KMS-11 (cell line): ENCODE measurements at regions not wholly inside any gene's neighbourhood (a gene's known extent, or its start where the extent isn't known, plus 50 kb on each side); places are given as distances from the start of the nearest gene placed in this dataset.

Experiments
- H2AFZ ChIP-seq: fragments of 200-600 bp; sonication (generic); 2 replicates; pipeline ENCODE4 v1.6.1; 2016; ENCODE audit warnings: antibody characterized with exemption, mixed run types, low read depth
- H3K27ac ChIP-seq: fragments of 200-600 bp; sonication (generic); 2 replicates; pipeline ENCODE4 v1.6.1; 2016; ENCODE audit warnings: mild to moderate bottlenecking, mixed run types
- H3K27me3 ChIP-seq: fragments of 200-600 bp; sonication (generic); 2 replicates; pipeline ENCODE4 v1.6.1; 2017; ENCODE audit warnings: mild to moderate bottlenecking, low read depth, mixed run types, moderate library complexity; ENCODE audit not compliant: insufficient read depth
- H3K36me3 ChIP-seq: fragments of 200-600 bp; sonication (generic); 2 replicates; pipeline ENCODE4 v1.6.1; 2017; ENCODE audit warnings: mild to moderate bottlenecking, mixed run types; ENCODE audit not compliant: insufficient read depth
- H3K4me1 ChIP-seq: fragments of 200-600 bp; sonication (generic); 2 replicates; pipeline ENCODE4 v1.6.1; 2016; ENCODE audit warnings: mild to moderate bottlenecking, low read depth, mixed run types; ENCODE audit not compliant: poor library complexity, severe bottlenecking
- H3K4me2 ChIP-seq: fragments of 200-600 bp; sonication (generic); 2 replicates; pipeline ENCODE4 v1.7.0; 2016; ENCODE audit warnings: mild to moderate bottlenecking, mixed run types
- H3K4me3 ChIP-seq: fragments of 200-600 bp; sonication (generic); IDR thresholded peaks from 2 replicates; pipeline ENCODE4 v1.6.1; 2017; ENCODE audit warnings: low read depth, low read length, mixed read lengths; ENCODE audit not compliant: insufficient read depth
- H3K79me2 ChIP-seq: fragments of 200-600 bp; sonication (generic); 2 replicates; pipeline ENCODE4 v1.6.1; 2016; ENCODE audit warnings: low read depth, mixed run types; ENCODE audit not compliant: insufficient read depth
- H3K9ac ChIP-seq: fragments of 200-600 bp; sonication (generic); 2 replicates; pipeline ENCODE4 v1.6.1; 2016; ENCODE audit warnings: mild to moderate bottlenecking, mixed run types
- H4K20me1 ChIP-seq: fragments of 200-600 bp; sonication (generic); 2 replicates; pipeline ENCODE4 v1.6.1; 2016; ENCODE audit warnings: mild to moderate bottlenecking, mixed run types; ENCODE audit not compliant: insufficient read depth
- TF ChIP-seq, protein P1 (sequence below): fragments of 200-600 bp; sonication (generic); conservative IDR thresholded peaks from 2 replicates; pipeline ENCODE4 v1.6.1; 2017; ENCODE audit warnings: low read depth, mild to moderate bottlenecking, antibody characterized with exemption, low read length, moderate library complexity, mixed read lengths

DNA sequence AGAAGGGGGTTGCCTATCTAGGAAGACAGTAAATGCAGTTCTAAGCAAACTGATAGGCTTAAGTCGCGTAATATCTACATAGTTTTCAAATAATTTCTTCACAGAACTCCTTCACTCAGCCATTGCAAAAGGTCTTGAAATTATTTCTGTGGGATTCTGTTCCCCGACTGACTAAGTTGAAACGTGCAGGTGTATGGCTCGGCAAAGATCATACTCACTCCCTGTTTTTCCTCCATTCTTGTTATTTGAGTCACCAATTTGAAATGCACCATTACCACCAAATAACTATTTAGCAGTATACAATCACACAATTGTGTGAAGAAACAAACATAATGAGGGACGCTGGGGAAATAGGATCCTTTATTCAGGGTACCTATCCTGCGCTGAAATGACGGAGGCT, 771.1 kb downstream of the GATA3 start:
- Histone ChIP-seq H3K4me2 (no peak overlapping the region), H3K79me2 (no peaks in the 10 kb centered on the region), H4K20me1 (no peaks in the 10 kb centered on the region), H3K4me1 (no peaks in the 10 kb centered on the region), H3K36me3 (no peaks in the 10 kb centered on the region), H2AFZ (no peak overlapping the region), H3K27ac (no peak overlapping the region), H3K9ac (no peak overlapping the region), H3K27me3 (no peaks in the 10 kb centered on the region), H3K4me3 (no peak overlapping the region)
- TF ChIP-seq, protein P1, sequence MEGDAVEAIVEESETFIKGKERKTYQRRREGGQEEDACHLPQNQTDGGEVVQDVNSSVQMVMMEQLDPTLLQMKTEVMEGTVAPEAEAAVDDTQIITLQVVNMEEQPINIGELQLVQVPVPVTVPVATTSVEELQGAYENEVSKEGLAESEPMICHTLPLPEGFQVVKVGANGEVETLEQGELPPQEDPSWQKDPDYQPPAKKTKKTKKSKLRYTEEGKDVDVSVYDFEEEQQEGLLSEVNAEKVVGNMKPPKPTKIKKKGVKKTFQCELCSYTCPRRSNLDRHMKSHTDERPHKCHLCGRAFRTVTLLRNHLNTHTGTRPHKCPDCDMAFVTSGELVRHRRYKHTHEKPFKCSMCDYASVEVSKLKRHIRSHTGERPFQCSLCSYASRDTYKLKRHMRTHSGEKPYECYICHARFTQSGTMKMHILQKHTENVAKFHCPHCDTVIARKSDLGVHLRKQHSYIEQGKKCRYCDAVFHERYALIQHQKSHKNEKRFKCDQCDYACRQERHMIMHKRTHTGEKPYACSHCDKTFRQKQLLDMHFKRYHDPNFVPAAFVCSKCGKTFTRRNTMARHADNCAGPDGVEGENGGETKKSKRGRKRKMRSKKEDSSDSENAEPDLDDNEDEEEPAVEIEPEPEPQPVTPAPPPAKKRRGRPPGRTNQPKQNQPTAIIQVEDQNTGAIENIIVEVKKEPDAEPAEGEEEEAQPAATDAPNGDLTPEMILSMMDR = no peak

DNA sequence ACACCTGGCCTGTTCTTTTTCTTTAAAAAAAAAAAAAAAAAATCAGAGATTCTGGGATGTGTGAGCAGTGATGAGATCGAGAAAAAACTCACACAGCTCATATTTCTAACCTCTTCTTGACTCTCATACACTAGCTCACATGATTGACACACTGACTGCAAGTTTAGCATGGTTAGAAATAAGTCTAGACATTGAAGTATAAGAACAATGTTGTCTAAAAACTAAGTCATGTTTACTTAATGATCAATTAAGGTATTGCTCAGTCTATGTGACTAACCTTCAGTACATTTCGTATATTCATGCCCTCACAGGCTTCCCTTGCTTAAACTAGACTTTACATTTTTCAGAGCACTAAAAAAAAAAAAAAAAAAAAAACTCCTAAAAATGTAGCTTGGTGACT, 775.1 kb downstream of the GATA3 start:
- Histone ChIP-seq H3K79me2 (no peaks in the 10 kb centered on the region), H3K4me3 (no peak overlapping the region), H2AFZ (no peak overlapping the region), H3K4me1 (no peaks in the 10 kb centered on the region), H3K27ac (no peak overlapping the region), H3K4me2 (no peak overlapping the region), H3K36me3 (no peaks in the 10 kb centered on the region), H3K27me3 (no peaks in the 10 kb centered on the region), H4K20me1 (no peaks in the 10 kb centered on the region), H3K9ac (no peak overlapping the region)
- TF ChIP-seq, protein P1 = no peak

DNA sequence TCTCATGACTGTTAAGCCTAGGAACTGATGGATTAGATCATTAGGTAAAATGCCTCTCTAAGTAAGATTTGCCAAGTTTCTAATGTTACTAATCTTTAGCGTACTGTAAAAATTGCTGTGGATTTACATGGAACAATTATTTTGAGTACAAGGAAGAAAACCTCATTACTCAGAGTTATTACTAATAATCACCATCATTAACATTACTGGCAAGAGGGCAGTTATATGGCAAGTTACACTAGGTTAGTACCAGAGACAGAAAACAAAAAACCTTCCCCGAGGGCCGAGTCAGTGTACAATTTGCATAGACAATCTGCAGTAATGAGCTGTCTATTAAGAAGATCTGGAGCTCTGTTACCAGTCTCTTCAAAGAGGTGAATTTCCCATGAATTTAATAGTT, 775.6 kb downstream of the GATA3 start:
- no peaks in the 10 kb centered on the region for H3K27me3 ChIP-seq

DNA sequence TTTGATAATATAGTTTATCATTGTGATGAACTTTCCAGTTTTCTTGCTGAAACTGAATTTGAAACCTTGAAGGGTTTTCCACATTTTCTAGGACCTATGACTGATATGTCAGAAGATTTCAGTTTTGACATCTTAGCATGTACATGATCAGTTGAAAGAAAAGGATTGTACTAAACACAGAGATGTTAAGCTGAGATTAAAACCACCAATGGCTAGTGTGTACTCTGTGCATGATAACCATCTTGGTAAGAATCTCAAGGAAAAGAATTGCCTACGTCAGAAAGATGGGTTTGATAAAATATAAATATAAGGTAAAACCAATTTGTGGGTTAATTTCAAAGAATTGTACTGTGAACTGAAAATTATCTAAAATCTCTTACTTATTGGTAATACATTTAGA, 776.4 kb downstream of the GATA3 start:
- H3K4me1 ChIP-seq = no peaks in the 10 kb centered on the region
- H2AFZ ChIP-seq = no peak overlapping the region
- no peak overlapping the region for H3K27ac ChIP-seq
- H3K9ac ChIP-seq = no peak overlapping the region
- TF ChIP-seq, protein P1 = no peak
- no peak overlapping the region for H3K4me3 ChIP-seq
- H3K36me3 ChIP-seq = no peaks in the 10 kb centered on the region
- H4K20me1 ChIP-seq = no peaks in the 10 kb centered on the region
- no peaks in the 10 kb centered on the region for H3K79me2 ChIP-seq
- H3K27me3 ChIP-seq = no peaks in the 10 kb centered on the region
- no peak overlapping the region for H3K4me2 ChIP-seq

More for the DNA sequence above, 775.6 kb downstream of the GATA3 start:
- no peak overlapping the region for H3K4me2 ChIP-seq
- H4K20me1 ChIP-seq = no peaks in the 10 kb centered on the region
- no peaks in the 10 kb centered on the region for H3K4me1 ChIP-seq
- TF ChIP-seq, protein P1 = no peak
- no peak overlapping the region for H3K4me3 ChIP-seq
- no peaks in the 10 kb centered on the region for H3K36me3 ChIP-seq
- no peak overlapping the region for H2AFZ ChIP-seq
- H3K9ac ChIP-seq = no peak overlapping the region
- H3K79me2 ChIP-seq = no peaks in the 10 kb centered on the region
- H3K27ac ChIP-seq = no peak overlapping the region
